HepG2 (cell line): ENCODE measurements at regions not wholly inside any gene's neighbourhood (a gene's known extent, or its start where the extent isn't known, plus 50 kb on each side); places are given as distances from the start of the nearest gene placed in this dataset.

ENCODE experiments used
- ATM ChIP-seq: fragments of 450-650 bp; IDR thresholded peaks from 2 replicates; pipeline ENCODE4 v1.7.1; 2017; ENCODE audit warnings: mild to moderate bottlenecking, borderline replicate concordance
- CTCF ChIP-seq: sonication (generic); formaldehyde crosslinking; IDR thresholded peaks from 2 replicates; pipeline ENCODE4 v1.5.0; 2020; ENCODE audit warnings: mild to moderate bottlenecking, missing genetic modification reagents, moderate library complexity
- FIP1L1 ChIP-seq: fragments of 200-400 bp; formaldehyde crosslinking; IDR thresholded peaks from 2 replicates; pipeline ENCODE4 v1.6.1; 2018; ENCODE audit warnings: low read depth, mild to moderate bottlenecking, low read length, moderate library complexity, borderline replicate concordance; ENCODE audit not compliant: insufficient read depth
- IRF1 ChIP-seq: sonication (generic); formaldehyde crosslinking; IDR thresholded peaks from 2 replicates; pipeline ENCODE4 v1.4.0; 2020; ENCODE audit warnings: low read depth, mild to moderate bottlenecking, missing genetic modification reagents
- KDM3A ChIP-seq: IDR thresholded peaks from 2 replicates; pipeline ENCODE4 v1.6.1; 2018; ENCODE audit warnings: low read depth, missing compliant biosample characterization
- NONO ChIP-seq, 2 experiments: fragments of 450-650 bp in 1 of 2; sonication (generic) in 1 of 2; formaldehyde crosslinking in 1 of 2; IDR thresholded peaks in 1 of 2; conservative IDR thresholded peaks in 1 of 2; 2 replicates each; pipeline versions ENCODE4 v1.6.1 to v1.8.0; 2017 to 2022; ENCODE audit warnings: mild to moderate bottlenecking in 1 of 2, missing genetic modification reagents in 1 of 2, moderate library complexity in 1 of 2
- RFXANK ChIP-seq: IDR thresholded peaks from 2 replicates; pipeline ENCODE4 v1.6.1; 2016
- RORA ChIP-seq: sonication (generic); formaldehyde crosslinking; IDR thresholded peaks from 2 replicates; pipeline ENCODE4 v1.5.0; 2020; ENCODE audit warnings: mild to moderate bottlenecking, missing genetic modification reagents, moderate library complexity
- ZFX ChIP-seq: sonication (generic); formaldehyde crosslinking; IDR thresholded peaks from 2 replicates; pipeline ENCODE4 v1.4.0; 2020; ENCODE audit warnings: mild to moderate bottlenecking, low read depth, missing genetic modification reagents, moderate library complexity
- ZNF224 ChIP-seq: sonication (generic); formaldehyde crosslinking; IDR thresholded peaks from 2 replicates; pipeline ENCODE4 v1.5.0; 2020; ENCODE audit warnings: mild to moderate bottlenecking, missing genetic modification reagents
- ZNF607 ChIP-seq: sonication (generic); formaldehyde crosslinking; IDR thresholded peaks from 2 replicates; pipeline ENCODE4 v1.5.1; 2020; ENCODE audit warnings: missing genetic modification reagents, mild to moderate bottlenecking, borderline replicate concordance
- ZNF747 ChIP-seq: sonication (generic); formaldehyde crosslinking; IDR thresholded peaks from 2 replicates; pipeline ENCODE4 v1.8.1; 2023; ENCODE audit warnings: missing genetic modification reagents, mild to moderate bottlenecking, borderline replicate concordance

- TF ChIP-seq ZNF224 (CRISPR knock-in tag) (no peak), ATM (no peak), RORA (CRISPR knock-in tag) (no peak), ZNF747 (CRISPR knock-in tag) (peak; percentile 88; the same call in 1 of the 2 replicates), CTCF (CRISPR knock-in tag) (no peak), RFXANK (CRISPR knock-in tag) (no peak), IRF1 (CRISPR knock-in tag) (no peak), NONO (IDR thresholded peaks at IDR 0.05) (no peak), NONO (CRISPR knock-in tag; conservative IDR thresholded peaks at IDR 0.05) (0 out of 2 replicates have a peak, but pooled peaks have one; percentile 25), ZNF607 (no peak), ZFX (CRISPR knock-in tag) (no peak), KDM3A (CRISPR knock-in tag) (no peak), FIP1L1 (no peak)
- TF ChIP-seq, all 625 proteins: peak for 62
Measured at GRCh38 chr2:47310801-47311560, 58.1 kb upstream of the EPCAM start (continued).
